Adipocyte (in vitro differentiated cells): ENCODE measurements at regions not wholly inside any gene's neighbourhood (a gene's known extent, or its start where the extent isn't known, plus 50 kb on each side); places are given as distances from the start of the nearest gene placed in this dataset.

Experiments
- DNase-seq: peaks from one replicate; pipeline ENCODE4 v3.0.0-alpha.2; 2015; ENCODE audit warnings: low read depth
- H3K27me3 ChIP-seq: replicated peaks from 2 replicates; pipeline ENCODE4 v1.7.0; 2013; ENCODE audit warnings: mild to moderate bottlenecking, low read length, moderate library complexity; ENCODE audit not compliant: control insufficient read depth, insufficient read depth
- H3K36me3 ChIP-seq: 2 replicates; pipeline ENCODE4 v1.7.0; 2013; ENCODE audit warnings: low read length, mild to moderate bottlenecking, moderate library complexity; ENCODE audit not compliant: control insufficient read depth, insufficient read depth, severe bottlenecking
- H3K4me1 ChIP-seq: 2 replicates; pipeline ENCODE4 v1.7.0; 2013; ENCODE audit warnings: mild to moderate bottlenecking, low read length, moderate library complexity; ENCODE audit not compliant: control insufficient read depth, insufficient read depth
- H3K4me3 ChIP-seq: 2 replicates; pipeline ENCODE4 v1.7.0; 2013; ENCODE audit warnings: mild to moderate bottlenecking, low read length, moderate library complexity
- H3K9ac ChIP-seq: 2 replicates; pipeline ENCODE4 v1.7.0; 2013; ENCODE audit warnings: mild to moderate bottlenecking, low read length, moderate library complexity
- H3K9me3 ChIP-seq: 2 replicates; pipeline ENCODE4 v1.7.0; 2013; ENCODE audit warnings: mild to moderate bottlenecking, low read length, moderate library complexity; ENCODE audit not compliant: control insufficient read depth

DNA sequence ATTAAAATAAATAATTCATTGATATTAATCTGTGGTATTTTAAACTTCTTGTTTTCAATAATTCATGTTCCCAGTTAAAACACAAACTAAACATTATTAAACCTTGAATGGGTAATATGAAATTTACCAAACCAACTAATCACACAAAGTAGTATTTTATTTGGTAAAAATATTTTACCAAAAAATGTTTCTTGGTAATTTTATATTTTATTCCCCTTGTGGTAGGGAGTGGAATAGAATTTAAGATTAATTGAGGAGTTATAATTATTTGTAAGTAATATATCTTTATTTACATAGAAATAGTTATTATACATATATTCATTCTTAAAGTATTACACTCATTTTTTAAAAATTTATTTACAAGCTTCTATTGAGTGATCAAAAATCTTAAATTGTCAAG, 1350.9 kb downstream of the OTOL1 start:
- Histone ChIP-seq H3K9me3 (no peaks in the 10 kb centered on the region), H3K4me3 (no peak overlapping the region), H3K36me3 (no peaks in the 10 kb centered on the region), H3K27me3 (no peaks in the 10 kb centered on the region), H3K4me1 (no peaks in the 10 kb centered on the region), H3K9ac (no peak overlapping the region)
- no peak for DNase-seq

DNA sequence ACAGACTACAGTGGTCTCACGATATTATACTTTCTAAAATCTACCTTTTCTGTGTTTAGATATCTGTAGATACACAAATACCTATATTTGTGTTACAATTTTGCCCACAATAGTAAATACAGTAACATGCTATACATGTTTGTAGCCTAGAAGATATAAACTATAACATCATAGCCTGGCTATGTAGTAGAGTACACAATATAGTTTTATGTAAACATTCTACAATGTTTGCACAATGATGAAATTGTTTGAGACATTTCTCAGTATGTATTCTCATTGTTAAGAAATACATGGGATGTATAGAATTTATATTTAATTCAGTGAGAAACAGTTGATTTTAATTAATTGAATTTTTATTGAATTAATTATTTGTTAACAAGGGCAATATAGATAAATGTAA, 1367.0 kb downstream of the OTOL1 start:
- no peaks in the 10 kb centered on the region for H3K36me3 ChIP-seq
- no peak for DNase-seq

DNA sequence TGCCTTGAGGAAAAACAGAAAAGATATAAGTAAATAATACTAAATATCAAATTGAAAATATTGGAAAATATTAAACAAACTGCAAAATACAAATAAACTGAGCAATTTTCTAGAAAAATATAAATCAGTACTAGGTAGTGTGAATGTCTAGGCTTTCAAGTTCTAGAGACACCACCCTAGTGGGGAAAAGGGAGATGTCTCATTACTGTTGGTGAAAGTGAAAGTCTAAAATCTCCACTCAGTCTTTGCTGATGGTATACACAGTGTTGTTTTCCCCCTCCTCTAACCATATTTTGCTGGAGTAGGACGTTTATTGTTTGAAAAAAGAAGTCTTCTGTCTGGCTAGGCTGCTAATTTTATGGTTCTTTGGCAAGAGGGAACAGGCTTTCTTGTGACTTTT, 1368.9 kb downstream of the OTOL1 start:
- no peaks in the 10 kb centered on the region for H3K9me3 ChIP-seq
- H3K27me3 ChIP-seq, result no peaks in the 10 kb centered on the region
- no peak overlapping the region for H3K9ac ChIP-seq
- peak; percentile 1 for DNase-seq
- no peaks in the 10 kb centered on the region for H3K36me3 ChIP-seq
- no peak overlapping the region for H3K4me3 ChIP-seq
- no peaks in the 10 kb centered on the region for H3K4me1 ChIP-seq

More for the DNA sequence above, 1367.0 kb downstream of the OTOL1 start:
- Histone ChIP-seq H3K4me3 (no peak overlapping the region), H3K9ac (no peak overlapping the region), H3K4me1 (no peaks in the 10 kb centered on the region), H3K9me3 (peaks cover 6% of the 10 kb centered on the region), H3K27me3 (no peaks in the 10 kb centered on the region)

DNA sequence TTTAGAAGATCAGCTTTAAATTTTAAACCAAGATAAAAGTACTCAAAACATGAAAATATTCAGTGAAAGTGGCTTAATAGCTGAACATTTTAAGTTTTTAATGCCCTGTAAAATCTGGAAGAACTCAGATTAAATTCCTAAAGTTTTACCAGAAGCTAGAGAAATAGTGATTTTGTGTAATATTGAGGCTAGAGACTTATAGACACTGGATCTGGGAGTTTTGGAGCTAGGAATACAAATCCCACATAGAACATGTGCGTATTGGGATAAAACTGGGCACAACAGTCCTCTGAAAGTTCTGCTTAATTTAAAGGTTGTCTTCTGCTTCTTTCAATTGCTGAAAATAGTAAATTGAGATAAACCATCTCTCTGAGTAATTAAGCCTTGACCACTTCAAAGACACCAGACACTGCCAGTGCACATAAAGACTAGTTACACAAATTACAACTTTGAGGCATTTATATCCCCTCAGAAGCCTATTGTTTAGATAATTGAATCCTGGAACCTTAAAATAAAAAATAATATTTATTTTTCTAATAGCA, 1382.5 kb downstream of the OTOL1 start:
- no peak for DNase-seq

DNA sequence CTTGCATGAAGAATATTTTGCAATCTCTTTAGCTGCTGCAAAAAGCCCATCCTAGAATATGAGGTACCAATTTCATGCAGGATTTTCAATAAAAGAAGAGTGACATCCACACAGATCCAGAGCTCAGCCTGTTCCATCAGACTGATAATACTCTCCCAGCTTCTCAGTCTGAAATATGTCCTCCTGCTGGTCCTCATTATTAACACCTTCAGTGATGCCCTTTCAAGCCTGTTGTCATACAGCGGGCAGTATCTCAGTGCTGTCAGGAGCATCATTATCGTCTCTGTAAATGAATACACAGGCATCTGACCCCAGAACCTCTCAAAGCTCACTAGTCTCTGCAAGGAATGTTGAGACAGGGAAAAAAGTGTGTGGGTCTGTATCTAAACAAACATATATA, 1387.8 kb downstream of the OTOL1 start:
- H3K9ac ChIP-seq, result no peak overlapping the region
- no peaks in the 10 kb centered on the region for H3K9me3 ChIP-seq
- H3K4me1 ChIP-seq, result no peaks in the 10 kb centered on the region
- H3K27me3 ChIP-seq, result no peaks in the 10 kb centered on the region
- no peak overlapping the region for H3K4me3 ChIP-seq
- DNase-seq, result no peak
- no peaks in the 10 kb centered on the region for H3K36me3 ChIP-seq

More for the DNA sequence above, 1382.5 kb downstream of the OTOL1 start:
- H3K4me1 ChIP-seq, result no peaks in the 10 kb centered on the region
- H3K9ac ChIP-seq, result no peak overlapping the region
- no peaks in the 10 kb centered on the region for H3K36me3 ChIP-seq
- H3K9me3 ChIP-seq, result no peaks in the 10 kb centered on the region
- H3K27me3 ChIP-seq, result no peaks in the 10 kb centered on the region
- H3K4me3 ChIP-seq, result no peak overlapping the region

DNA sequence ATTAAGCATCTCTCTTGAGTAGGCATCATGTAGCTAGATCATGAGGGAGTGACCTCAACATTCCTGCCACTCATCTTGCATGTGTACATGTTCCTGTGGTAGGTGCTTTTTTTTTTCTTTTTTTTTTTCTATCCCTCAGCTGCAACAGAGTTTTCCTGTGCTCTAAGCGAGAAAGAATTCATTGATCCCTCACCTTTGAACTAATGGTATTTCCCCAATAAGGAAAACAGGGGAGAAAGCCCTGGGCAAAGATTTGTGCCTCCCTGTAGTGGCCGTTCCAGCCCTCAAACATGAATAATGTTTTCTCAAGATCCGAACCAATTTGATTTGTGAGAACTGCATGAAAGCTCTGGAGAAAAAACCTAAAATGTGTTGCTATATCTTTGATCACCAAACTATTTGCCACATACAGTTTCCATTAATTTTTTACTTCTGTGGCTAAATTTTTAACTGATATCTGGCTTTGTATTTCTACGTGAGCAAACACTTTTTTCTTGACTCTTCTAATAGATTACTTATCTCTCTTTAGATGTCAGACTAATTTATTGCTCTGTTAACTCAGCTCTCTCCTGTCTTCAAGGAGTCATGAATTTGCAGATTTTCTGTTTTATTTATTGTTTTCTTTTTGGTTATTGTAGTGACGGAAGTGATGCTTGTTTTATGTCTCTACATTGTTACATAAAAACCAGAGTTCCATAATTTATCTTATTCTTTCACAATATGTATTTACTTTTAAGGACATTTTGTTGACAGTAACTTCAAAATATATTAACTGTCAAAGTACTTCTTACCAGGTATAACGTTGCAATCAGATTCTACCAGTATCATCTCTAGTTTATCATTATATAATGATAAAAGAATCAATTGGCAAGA, 1396.5 kb downstream of the OTOL1 start:
- Histone ChIP-seq H3K9ac (no peak overlapping the region), H3K4me3 (no peak overlapping the region), H3K36me3 (no peaks in the 10 kb centered on the region), H3K4me1 (no peaks in the 10 kb centered on the region), H3K27me3 (no peaks in the 10 kb centered on the region), H3K9me3 (peaks cover 10% of the 10 kb centered on the region)
- DNase-seq, result no peak

DNA sequence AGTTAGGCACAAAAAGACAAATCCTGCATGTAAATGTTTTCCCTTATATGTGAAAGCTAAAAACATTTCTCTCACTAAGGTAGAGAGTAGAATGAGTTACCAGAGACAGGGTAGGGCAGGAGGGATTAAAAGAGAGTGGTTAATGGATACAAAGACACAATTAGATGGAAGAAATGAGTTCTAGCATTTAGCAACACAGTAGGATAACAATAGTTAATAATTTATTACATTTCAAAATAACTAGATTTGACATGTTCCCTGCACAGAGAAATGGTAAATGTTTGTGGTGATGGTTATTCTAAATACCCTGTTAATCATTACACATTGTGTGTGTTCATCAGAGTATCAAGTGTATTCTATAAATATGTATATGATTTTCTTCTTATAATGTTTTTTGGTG, 1400.7 kb downstream of the OTOL1 start:
- no peaks in the 10 kb centered on the region for H3K4me1 ChIP-seq
- no peak overlapping the region for H3K4me3 ChIP-seq
- no peaks in the 10 kb centered on the region for H3K36me3 ChIP-seq
- H3K27me3 ChIP-seq, result no peaks in the 10 kb centered on the region
- no peak for DNase-seq
- no peak overlapping the region for H3K9ac ChIP-seq
- H3K9me3 ChIP-seq, result peaks cover 10% of the 10 kb centered on the region

- H3K36me3 ChIP-seq, result no peaks in the 10 kb centered on the region
- H3K4me3 ChIP-seq, result no peak overlapping the region
- H3K9ac ChIP-seq, result no peak overlapping the region
- no peaks in the 10 kb centered on the region for H3K9me3 ChIP-seq
- no peaks in the 10 kb centered on the region for H3K4me1 ChIP-seq
- H3K27me3 ChIP-seq, result no peaks in the 10 kb centered on the region
- no peak for DNase-seq
Measured at GRCh38 chr3:162932503-162932902, 1435.9 kb downstream of the OTOL1 start.

DNA sequence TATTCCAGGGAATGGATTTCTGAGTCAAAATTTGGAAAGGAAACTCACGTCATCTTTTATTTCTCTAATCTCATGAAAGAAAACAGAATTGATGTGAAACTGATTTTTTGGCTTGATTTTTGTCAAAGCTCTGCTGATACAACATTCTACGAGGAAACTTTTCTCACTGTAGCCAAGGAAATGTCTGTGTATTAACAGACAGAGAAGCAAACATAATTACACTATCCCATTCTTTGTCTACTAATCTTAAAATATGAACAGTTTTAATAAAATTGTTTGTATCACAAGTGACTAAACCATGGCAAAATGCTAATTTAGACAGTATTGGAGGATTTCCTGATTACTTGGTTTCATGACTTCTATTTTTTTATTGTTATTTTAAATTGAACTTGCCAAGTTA, 1437.0 kb downstream of the OTOL1 start:
- Histone ChIP-seq H3K4me1 (no peaks in the 10 kb centered on the region), H3K9me3 (no peaks in the 10 kb centered on the region), H3K36me3 (no peaks in the 10 kb centered on the region), H3K4me3 (no peak overlapping the region), H3K9ac (no peak overlapping the region), H3K27me3 (no peaks in the 10 kb centered on the region)
- no peak for DNase-seq

DNA sequence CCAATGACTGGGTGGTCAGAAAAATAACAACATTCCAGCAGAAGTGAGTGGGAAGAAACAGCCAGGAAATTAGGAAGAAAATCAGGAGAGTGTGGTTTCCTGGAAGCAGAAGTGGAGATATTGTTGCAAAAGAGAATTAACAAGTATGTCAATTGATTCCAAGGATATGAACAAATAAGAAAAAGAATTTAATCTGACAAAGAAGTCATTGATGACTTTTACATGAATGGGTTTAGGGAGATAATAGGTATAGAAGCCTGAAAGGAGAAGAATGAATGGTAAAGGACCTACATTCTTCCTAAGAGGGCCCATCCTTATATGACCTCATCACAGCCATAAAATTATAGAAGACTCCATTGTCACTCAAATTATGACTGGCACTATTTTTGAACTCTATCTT, 1440.1 kb downstream of the OTOL1 start:
- Histone ChIP-seq H3K4me1 (no peaks in the 10 kb centered on the region), H3K9me3 (no peaks in the 10 kb centered on the region), H3K9ac (no peak overlapping the region), H3K36me3 (no peaks in the 10 kb centered on the region), H3K4me3 (no peak overlapping the region), H3K27me3 (no peaks in the 10 kb centered on the region)
- no peak for DNase-seq

DNA sequence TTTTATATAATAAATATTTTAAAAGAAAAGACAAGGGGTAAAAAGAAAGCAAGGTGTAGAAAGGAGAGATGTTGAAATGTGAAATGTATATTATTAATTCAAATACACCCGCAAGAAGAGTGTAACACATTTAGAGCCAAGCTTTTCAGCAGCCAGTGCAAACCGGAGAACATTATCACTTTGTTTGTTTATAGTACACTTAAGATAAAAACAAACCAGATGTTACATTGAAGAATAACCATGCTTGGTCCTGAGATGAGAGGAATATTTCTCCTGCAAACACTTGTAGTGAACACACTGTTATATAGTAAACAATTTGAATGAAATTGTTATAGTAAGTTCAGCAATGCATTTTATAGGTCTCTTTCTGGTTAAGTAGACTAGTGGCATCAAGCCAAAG, 1441.5 kb downstream of the OTOL1 start:
- no peaks in the 10 kb centered on the region for H3K4me1 ChIP-seq
- no peaks in the 10 kb centered on the region for H3K27me3 ChIP-seq
- peak; percentile 19 for DNase-seq
- H3K9ac ChIP-seq, result no peak overlapping the region
- no peaks in the 10 kb centered on the region for H3K9me3 ChIP-seq
- no peaks in the 10 kb centered on the region for H3K36me3 ChIP-seq
- H3K4me3 ChIP-seq, result no peak overlapping the region
